ENCODE measurements at regions not wholly inside any gene's neighbourhood (a gene's known extent, or its start where the extent isn't known, plus 50 kb on each side); places are given as distances from the start of the nearest gene placed in this dataset.

GRCh38 chr3:181330821-181331563, 341.5 kb upstream of the DNAJC19 start:
- no peaks in the 10 kb centered on the region for H3K36me3 Mint-ChIP-seq (ENCODE audit: low read depth, unreplicated experiment)
- DNase-seq (ENCODE audit: low spot score): no peak

DNA sequence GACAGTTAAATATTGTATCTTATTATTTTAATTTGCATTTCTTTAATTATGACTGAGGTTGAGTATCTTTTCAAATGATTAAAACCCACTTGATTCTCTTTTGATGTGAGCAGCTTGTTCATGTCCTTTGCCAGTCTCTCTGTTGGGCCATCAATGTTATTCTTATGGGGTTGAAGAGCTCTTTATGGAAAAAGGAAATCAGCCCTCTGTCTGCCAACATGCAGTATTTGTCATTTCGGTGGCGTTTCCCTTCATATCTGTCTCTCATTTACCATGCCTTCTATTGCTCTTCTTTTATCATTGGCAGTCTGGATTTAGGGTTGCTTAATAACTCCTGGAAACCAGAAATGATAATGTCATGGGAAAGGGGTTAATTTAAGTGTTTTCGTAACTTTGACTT, 340.7 kb upstream of the DNAJC19 start:
- Mint-ChIP-seq H3K36me3 (ENCODE audit: low read depth, unreplicated experiment) (no peaks in the 10 kb centered on the region), H3K27ac (ENCODE audit: unreplicated experiment) (no peak overlapping the region), H3K9me3 (ENCODE audit: unreplicated experiment) (no peaks in the 10 kb centered on the region), H3K4me3 (ENCODE audit: unreplicated experiment) (no peak overlapping the region), H3K4me1 (ENCODE audit: unreplicated experiment) (no peaks in the 10 kb centered on the region), H3K27me3 (ENCODE audit: unreplicated experiment) (no peaks in the 10 kb centered on the region)
- no peak for DNase-seq (ENCODE audit: low spot score)
- TF ChIP-seq, protein P1, sequence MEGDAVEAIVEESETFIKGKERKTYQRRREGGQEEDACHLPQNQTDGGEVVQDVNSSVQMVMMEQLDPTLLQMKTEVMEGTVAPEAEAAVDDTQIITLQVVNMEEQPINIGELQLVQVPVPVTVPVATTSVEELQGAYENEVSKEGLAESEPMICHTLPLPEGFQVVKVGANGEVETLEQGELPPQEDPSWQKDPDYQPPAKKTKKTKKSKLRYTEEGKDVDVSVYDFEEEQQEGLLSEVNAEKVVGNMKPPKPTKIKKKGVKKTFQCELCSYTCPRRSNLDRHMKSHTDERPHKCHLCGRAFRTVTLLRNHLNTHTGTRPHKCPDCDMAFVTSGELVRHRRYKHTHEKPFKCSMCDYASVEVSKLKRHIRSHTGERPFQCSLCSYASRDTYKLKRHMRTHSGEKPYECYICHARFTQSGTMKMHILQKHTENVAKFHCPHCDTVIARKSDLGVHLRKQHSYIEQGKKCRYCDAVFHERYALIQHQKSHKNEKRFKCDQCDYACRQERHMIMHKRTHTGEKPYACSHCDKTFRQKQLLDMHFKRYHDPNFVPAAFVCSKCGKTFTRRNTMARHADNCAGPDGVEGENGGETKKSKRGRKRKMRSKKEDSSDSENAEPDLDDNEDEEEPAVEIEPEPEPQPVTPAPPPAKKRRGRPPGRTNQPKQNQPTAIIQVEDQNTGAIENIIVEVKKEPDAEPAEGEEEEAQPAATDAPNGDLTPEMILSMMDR (IDR thresholded peaks at IDR 0.05; ENCODE audit: unreplicated experiment): no peak

More at GRCh38 chr3:181330821-181331563, 341.5 kb upstream of the DNAJC19 start:
- no peaks in the 10 kb centered on the region for H3K27me3 Mint-ChIP-seq (ENCODE audit: unreplicated experiment)
- no peaks in the 10 kb centered on the region for H3K4me1 Mint-ChIP-seq (ENCODE audit: unreplicated experiment)
- no peak overlapping the region for H3K27ac Mint-ChIP-seq (ENCODE audit: unreplicated experiment)
- TF ChIP-seq, protein P1 (IDR thresholded peaks at IDR 0.05; ENCODE audit: unreplicated experiment): no peak
- H3K4me3 Mint-ChIP-seq (ENCODE audit: unreplicated experiment): no peak overlapping the region
- no peaks in the 10 kb centered on the region for H3K9me3 Mint-ChIP-seq (ENCODE audit: unreplicated experiment)

DNA sequence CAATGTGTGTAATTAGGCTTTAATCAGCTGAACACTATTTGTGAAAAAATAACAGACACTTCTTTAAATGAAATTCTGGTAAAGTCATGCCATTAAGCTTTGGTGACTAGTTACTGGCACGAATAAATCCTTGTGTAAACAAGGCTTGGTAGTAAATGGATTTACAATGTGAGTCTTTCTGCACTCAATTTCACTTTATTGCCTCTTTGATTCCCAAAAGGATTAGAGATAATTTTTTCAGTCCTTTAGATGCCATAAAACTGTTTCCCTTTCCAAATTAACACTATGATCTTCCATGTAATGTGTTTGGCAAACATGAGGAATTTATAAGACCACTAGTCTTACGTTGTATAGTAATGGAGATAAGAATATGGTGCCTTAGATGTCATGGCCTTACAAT, 339.5 kb upstream of the DNAJC19 start:
- no peak overlapping the region for H3K4me3 Mint-ChIP-seq (ENCODE audit: unreplicated experiment)
- H3K27me3 Mint-ChIP-seq (ENCODE audit: unreplicated experiment): no peaks in the 10 kb centered on the region
- TF ChIP-seq, protein P1 (IDR thresholded peaks at IDR 0.05; ENCODE audit: unreplicated experiment): no peak
- peaks cover under 1% of the 10 kb centered on the region for H3K9me3 Mint-ChIP-seq (ENCODE audit: unreplicated experiment)
- no peak for DNase-seq (ENCODE audit: low spot score)
- H3K4me1 Mint-ChIP-seq (ENCODE audit: unreplicated experiment): peaks cover 2% of the 10 kb centered on the region
- H3K27ac Mint-ChIP-seq (ENCODE audit: unreplicated experiment): no peak overlapping the region
- H3K36me3 Mint-ChIP-seq (ENCODE audit: low read depth, unreplicated experiment): no peaks in the 10 kb centered on the region

GRCh38 chr3:181328346-181328745, 338.8 kb upstream of the DNAJC19 start:
- TF ChIP-seq, protein P1 (IDR thresholded peaks at IDR 0.05; ENCODE audit: unreplicated experiment): no peak
- no peak for DNase-seq (ENCODE audit: low spot score)
- Mint-ChIP-seq H3K36me3 (ENCODE audit: low read depth, unreplicated experiment) (no peaks in the 10 kb centered on the region), H3K4me3 (ENCODE audit: unreplicated experiment) (no peak overlapping the region), H3K9me3 (ENCODE audit: unreplicated experiment) (peaks cover 4% of the 10 kb centered on the region), H3K4me1 (ENCODE audit: unreplicated experiment) (peaks cover 2% of the 10 kb centered on the region), H3K27ac (ENCODE audit: unreplicated experiment) (no peak overlapping the region), H3K27me3 (ENCODE audit: unreplicated experiment) (no peaks in the 10 kb centered on the region)

DNA sequence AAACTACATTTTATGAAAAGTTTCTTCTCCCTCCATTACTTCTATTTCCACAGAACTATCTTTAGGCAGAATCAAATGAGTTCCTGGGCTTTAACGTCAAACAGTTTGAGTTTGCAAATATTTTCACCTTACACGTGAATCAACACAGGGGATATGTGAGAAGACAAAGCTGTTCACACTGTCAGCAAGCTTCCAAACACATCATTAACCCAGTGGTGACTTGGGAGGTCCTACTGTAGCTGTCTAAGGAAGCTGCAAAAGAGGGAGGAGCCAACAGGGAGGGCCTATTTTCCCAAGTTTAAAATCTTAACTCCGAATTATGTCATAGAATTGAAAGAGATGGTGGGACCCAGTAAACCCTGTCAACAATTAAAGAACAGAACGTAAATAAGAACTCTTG, 337.8 kb upstream of the DNAJC19 start:
- Mint-ChIP-seq H3K27me3 (ENCODE audit: unreplicated experiment) (no peaks in the 10 kb centered on the region), H3K4me1 (ENCODE audit: unreplicated experiment) (peaks cover 2% of the 10 kb centered on the region), H3K27ac (ENCODE audit: unreplicated experiment) (no peak overlapping the region), H3K36me3 (ENCODE audit: low read depth, unreplicated experiment) (peaks cover 2% of the 10 kb centered on the region), H3K9me3 (ENCODE audit: unreplicated experiment) (peaks cover 6% of the 10 kb centered on the region), H3K4me3 (ENCODE audit: unreplicated experiment) (no peak overlapping the region)
- no peak for DNase-seq (ENCODE audit: low spot score)
- TF ChIP-seq, protein P1 (IDR thresholded peaks at IDR 0.05; ENCODE audit: unreplicated experiment): no peak
